Pancreas (tissue), 10 donors: ENCODE measurements at regions not wholly inside any gene's neighbourhood (a gene's known extent, or its start where the extent isn't known, plus 50 kb on each side); places are given as distances from the start of the nearest gene placed in this dataset.
"Not testable (repeated sequence)": the region's sequence is repeated elsewhere in the genome, so short reads cannot be mapped to it uniquely, and the experiment has no call there.

ENCODE experiments used
- ATAC-seq, 4 donors: fragments of 200-7000 bp; cut with Tn5 transposase; one replicate each; pipeline versions ENCODE4 v1.8.0 to v1.9.1; 2020; ENCODE audit warnings: mild to moderate bottlenecking in 4 of 4, moderate library complexity in 4 of 4
- DNase-seq, 6 donors: peaks; one replicate each; pipeline ENCODE4 v3.0.0-alpha.2; 2020
- FAIRE-seq: peaks from 2 replicates; lab custom pipeline; 2012; peaks lifted over from hg19 to GRCh38; lab: Jason Lieb, UNC
- H3K27ac ChIP-seq, 4 donors: fragments of 200-600 bp; sonication (generic); 1 replicate in 3 of 4; 2 replicates in 1 of 4; pipeline versions ENCODE4 v1.5.0 to v1.8.0; 2020
- H3K27me3 ChIP-seq, 4 donors: fragments of 200-600 bp; one replicate each; pipeline ENCODE4 v1.8.0; 2021
- H3K36me3 ChIP-seq, 3 donors: fragments of 200-600 bp; sonication (generic) in 1 of 3; one replicate each; pipeline versions ENCODE4 v1.5.0 to v1.8.0; 2020 to 2021
- H3K4me1 ChIP-seq, 3 donors: fragments of 200-600 bp; one replicate each; pipeline ENCODE4 v1.8.0; 2021
- H3K4me3 ChIP-seq, 4 donors: fragments of 200-600 bp; sonication (generic) in 2 of 4; one replicate each; pipeline versions ENCODE4 v1.5.0 to v1.8.0; 2020 to 2021
- H3K9me3 ChIP-seq, 4 donors: fragments of 200-600 bp; one replicate each; pipeline ENCODE4 v1.8.0; 2021
- WGBS, 2 donors: extraction: QIAGEN DNeasy Blood & Tissue Kit; methylation state at CpG; one replicate each; pipeline ENCODE4 v1.1.7; 2013; 5-methylcytosine and 5-hydroxymethylcytosine counted together
- intact Hi-C, 3 donors: fragments of 100-400 bp; cut with DNase I; formaldehyde crosslinking; loops; one replicate each; pipeline versions ENCODE4 v1.11.1 to v1.14.2; 2022
- TF ChIP-seq, protein P1 (sequence below), 4 donors: fragments of 200-600 bp; sonication (generic) in 3 of 4; IDR thresholded peaks; one replicate each; pipeline versions ENCODE4 v1.5.0 to v1.8.0; 2021; ENCODE audit warnings: antibody characterized with exemption in 4 of 4
- donor health status: healthy with polysubstance abuse.
- donor health status: DM: no; HTN: no; CAD: no; lungs with moderate emphysema.
- donor health status: DM: no; HTN: no; CAD: no.
- donor health status: control.
- donor health status: control.
- donor health status: Bipolar disorder and iron deficiency.
- donor health status: DM: yes; HTN: yes; CAD: no.
- donor health status: DM: no; HTN: no; CAD: no.
- donor health status: DM: no; HTN: no; CAD: no.
- donor health status: DM: yes; HTN: yes; CAD: no.

DNA sequence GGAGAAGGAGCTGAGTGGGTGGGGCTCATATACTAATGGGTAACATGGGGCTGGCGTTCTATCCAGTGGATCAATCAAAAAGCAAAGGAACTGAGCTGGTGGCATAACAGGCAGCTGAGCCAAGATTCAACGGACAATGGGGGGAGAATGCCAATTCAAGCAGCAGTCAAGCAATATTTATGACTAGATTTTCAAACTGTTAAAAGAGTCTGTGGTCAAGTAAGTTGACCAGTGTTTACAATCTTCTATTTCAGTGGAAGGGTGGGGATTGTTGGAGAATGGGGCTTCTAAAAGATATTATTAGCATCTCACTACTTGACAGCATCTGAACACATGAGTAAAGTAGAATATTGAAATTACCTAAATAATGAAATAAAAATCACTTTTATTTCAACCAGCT is 64.9 kb upstream of the SCRG1 start:
- no peak for FAIRE-seq
- TF ChIP-seq, protein P1, sequence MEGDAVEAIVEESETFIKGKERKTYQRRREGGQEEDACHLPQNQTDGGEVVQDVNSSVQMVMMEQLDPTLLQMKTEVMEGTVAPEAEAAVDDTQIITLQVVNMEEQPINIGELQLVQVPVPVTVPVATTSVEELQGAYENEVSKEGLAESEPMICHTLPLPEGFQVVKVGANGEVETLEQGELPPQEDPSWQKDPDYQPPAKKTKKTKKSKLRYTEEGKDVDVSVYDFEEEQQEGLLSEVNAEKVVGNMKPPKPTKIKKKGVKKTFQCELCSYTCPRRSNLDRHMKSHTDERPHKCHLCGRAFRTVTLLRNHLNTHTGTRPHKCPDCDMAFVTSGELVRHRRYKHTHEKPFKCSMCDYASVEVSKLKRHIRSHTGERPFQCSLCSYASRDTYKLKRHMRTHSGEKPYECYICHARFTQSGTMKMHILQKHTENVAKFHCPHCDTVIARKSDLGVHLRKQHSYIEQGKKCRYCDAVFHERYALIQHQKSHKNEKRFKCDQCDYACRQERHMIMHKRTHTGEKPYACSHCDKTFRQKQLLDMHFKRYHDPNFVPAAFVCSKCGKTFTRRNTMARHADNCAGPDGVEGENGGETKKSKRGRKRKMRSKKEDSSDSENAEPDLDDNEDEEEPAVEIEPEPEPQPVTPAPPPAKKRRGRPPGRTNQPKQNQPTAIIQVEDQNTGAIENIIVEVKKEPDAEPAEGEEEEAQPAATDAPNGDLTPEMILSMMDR (IDR thresholded peaks at IDR 0.05) = no peak

DNA sequence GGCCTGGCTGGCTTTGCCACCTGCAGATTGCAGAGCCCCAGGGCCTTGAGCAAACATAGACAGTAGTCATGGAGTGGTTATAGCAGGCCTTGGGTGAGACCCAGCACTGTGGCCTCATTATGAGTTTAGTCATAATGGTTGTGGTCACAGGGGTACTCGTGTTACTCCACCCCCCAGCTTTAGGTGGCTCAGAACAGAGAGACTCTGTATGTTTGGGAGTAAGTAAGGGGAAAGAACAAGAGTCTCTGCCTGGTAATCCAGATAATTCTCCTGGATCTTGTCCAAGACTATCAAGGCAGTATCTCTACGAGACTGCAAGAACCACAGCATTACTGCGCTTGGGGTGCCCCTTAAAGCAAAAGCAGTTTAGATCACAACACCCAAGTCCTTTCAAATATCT is 62.3 kb upstream of the SCRG1 start:
- DNase-seq (no peak), FAIRE-seq (no peak), ATAC-seq (no peak)
- intact Hi-C loops = no loop called here
- no peak overlapping the region for H3K4me3 ChIP-seq
- H3K27me3 ChIP-seq = no peaks in the 10 kb centered on the region
- H3K27ac ChIP-seq = no peak overlapping the region
- WGBS, 2 donors = 84 to 86% methylated on average over 3 of the region's 3 CpGs
- no peaks in the 10 kb centered on the region for H3K4me1 ChIP-seq
- H3K9me3 ChIP-seq = no peaks in the 10 kb centered on the region
- H3K36me3 ChIP-seq = no peaks in the 10 kb centered on the region
- TF ChIP-seq, protein P1 (IDR thresholded peaks at IDR 0.05) = no peak

More for the DNA sequence above, 64.9 kb upstream of the SCRG1 start:
- Histone ChIP-seq H3K4me3 (no peak overlapping the region), H3K9me3 (no peaks in the 10 kb centered on the region), H3K4me1 (no peaks in the 10 kb centered on the region), H3K27me3 (no peaks in the 10 kb centered on the region), H3K27ac (no peak overlapping the region), H3K36me3 (no peaks in the 10 kb centered on the region)
- no peak for ATAC-seq
- 91 to 93% methylated on average over 2 of the region's 2 CpGs for WGBS, 2 donors
- no peak for DNase-seq
- intact Hi-C loops = no loop called here

DNA sequence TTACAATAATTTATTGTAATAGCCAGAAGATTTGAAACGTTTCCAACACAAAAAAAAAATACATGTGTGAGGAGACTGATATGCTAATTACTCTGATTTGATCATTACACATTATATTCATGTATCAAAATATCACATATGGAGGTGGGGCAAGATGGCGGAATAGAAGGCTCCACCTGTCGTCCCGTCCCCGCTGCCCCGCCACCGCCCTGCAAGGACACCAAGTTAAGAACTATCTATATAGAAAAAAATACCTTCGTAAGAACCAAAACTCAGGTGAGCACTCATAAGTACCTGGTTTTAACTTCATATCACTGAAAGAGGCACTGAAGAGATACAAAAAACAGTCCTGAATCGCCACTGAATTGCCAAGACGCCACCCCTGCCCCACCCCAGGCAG is 60.9 kb upstream of the SCRG1 start:
- H3K4me3 ChIP-seq = no peak overlapping the region
- H3K36me3 ChIP-seq = no peaks in the 10 kb centered on the region
- ATAC-seq (no peak), DNase-seq (no peak), FAIRE-seq (no peak)
- no peaks in the 10 kb centered on the region for H3K27me3 ChIP-seq
- TF ChIP-seq, protein P1 (IDR thresholded peaks at IDR 0.05) = no peak
- WGBS, 2 donors = 89 to 91% methylated on average over 10 of the region's 10 CpGs
- H3K27ac ChIP-seq = no peak overlapping the region
- H3K9me3 ChIP-seq = no peaks in the 10 kb centered on the region
- intact Hi-C loops = no loop called here
- H3K4me1 ChIP-seq = no peaks in the 10 kb centered on the region

DNA sequence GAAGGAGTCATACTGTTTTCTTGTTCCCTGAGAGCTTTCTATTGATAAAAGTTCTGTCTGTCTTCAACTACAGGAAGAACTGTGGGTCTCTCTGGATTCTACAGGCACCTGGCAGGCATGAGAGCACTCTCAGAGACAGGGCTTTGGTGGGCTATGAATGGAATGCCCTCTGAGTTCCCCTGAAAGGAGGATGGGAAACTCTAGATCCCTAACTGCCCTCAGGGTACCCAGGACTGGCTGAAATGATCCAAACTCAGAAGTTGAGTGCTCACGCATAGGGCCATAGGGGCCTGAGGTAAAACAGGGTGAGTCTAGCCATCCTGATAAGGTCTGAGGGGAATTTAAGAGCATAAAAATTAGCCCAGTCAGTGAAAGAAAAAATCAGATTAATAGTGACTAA is 59.0 kb upstream of the SCRG1 start:
- intact Hi-C loops = no loop called here

DNA sequence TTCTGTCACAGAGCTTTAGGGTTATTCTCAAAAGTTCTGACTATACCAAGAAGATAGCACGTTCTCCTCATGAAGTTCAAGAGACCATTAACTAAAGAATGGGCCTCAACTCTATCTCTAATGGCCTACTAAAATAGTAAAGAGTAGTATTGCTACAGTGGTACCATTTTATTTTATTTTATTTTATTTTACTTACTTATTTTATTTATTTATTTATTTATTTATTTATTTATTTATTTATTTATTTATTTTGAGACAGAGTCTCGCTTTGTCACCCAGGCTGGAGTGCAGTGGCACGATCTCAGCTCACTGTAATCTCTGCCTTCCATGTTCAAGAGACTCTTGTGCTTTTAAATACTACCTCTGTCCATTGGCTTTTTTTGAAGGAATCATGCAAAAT is 52.5 kb upstream of the SCRG1 start:
- H3K27ac ChIP-seq, H3K36me3 ChIP-seq, intact Hi-C loops, H3K27me3 ChIP-seq, DNase-seq, FAIRE-seq, H3K9me3 ChIP-seq, H3K4me1 ChIP-seq, ATAC-seq, H3K4me3 ChIP-seq: not testable (repeated sequence)
- WGBS, 2 donors = 97 to 99% methylated on average over 3 of the region's 3 CpGs

More for the DNA sequence above, 59.0 kb upstream of the SCRG1 start:
- no peak overlapping the region for H3K27ac ChIP-seq
- no peaks in the 10 kb centered on the region for H3K9me3 ChIP-seq
- TF ChIP-seq, protein P1 (IDR thresholded peaks at IDR 0.05) = no peak
- WGBS, 2 donors = 97 to 100% methylated on average over 1 of the region's 1 CpG
- DNase-seq (no peak), ATAC-seq (no peak), FAIRE-seq (no peak)
- H3K4me3 ChIP-seq = no peak overlapping the region
- H3K36me3 ChIP-seq = no peaks in the 10 kb centered on the region
- no peaks in the 10 kb centered on the region for H3K27me3 ChIP-seq
- H3K4me1 ChIP-seq = no peaks in the 10 kb centered on the region
